ENCODE measurements at regions not wholly inside any gene's neighbourhood (a gene's known extent, or its start where the extent isn't known, plus 50 kb on each side); places are given as distances from the start of the nearest gene placed in this dataset.

DNA sequence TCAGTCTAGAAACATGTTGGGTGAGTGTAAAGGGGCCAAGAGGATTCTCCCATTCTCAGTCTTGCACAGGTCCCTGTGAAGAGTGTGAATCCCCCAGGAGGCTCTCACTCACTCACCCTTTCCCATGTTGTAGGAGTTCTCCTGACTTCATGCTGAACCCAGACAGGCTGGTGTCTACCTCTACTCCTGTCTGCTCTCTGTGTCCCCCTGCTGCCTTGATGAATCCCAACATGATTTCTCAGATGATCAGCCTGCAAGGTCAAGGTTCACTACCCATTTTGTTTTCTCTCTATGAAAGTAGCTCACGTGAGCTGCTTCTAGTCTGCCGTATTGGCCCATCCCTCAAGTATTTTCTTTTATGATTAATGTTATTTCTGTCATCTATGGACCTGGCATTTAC is 500.6 kb downstream of the ETS1 start:
- peak overlapping the region; percentile 75 for H3K27ac Mint-ChIP-seq (ENCODE audit: low read depth)

DNA sequence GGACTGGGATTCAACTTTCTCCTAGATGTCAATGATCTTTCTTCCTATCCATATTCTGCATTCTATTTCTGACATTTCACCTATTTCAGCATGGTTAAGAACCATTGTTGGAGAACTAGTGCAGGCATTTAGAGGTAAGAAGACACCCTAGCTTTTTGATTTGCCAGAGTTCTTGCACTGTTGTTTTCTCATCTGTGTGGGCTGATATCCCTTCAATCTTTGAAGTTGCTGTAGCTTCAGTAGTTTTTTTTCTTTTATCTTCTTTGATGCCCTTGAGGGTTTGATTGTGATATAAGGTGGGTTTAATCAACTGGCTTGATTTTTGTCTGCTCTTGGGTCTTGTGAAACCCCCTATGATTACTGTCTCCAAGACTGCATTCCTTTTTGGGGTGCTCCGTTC is 502.1 kb downstream of the ETS1 start:
- Mint-ChIP-seq H3K4me3 (peak overlapping the region; percentile 58), H3K27me3 (no peaks in the 10 kb centered on the region), H3K4me1 (peaks cover 67% of the 10 kb centered on the region), H3K9me3 (peaks cover 8% of the 10 kb centered on the region), H3K27ac (ENCODE audit: low read depth) (peak overlapping the region; percentile 69), H3K36me3 (ENCODE audit: insufficient read depth) (no peaks in the 10 kb centered on the region)
- DNase-seq (ENCODE audit: low spot score in 2 of 2) (no peak), ATAC-seq (replicated peaks; ENCODE audit: extremely low read depth, poor library complexity, severe bottlenecking) (peak; percentile 20)

More for the DNA sequence above, 500.6 kb downstream of the ETS1 start:
- DNase-seq (ENCODE audit: low spot score in 2 of 2) (no peak), ATAC-seq (replicated peaks; ENCODE audit: extremely low read depth, poor library complexity, severe bottlenecking) (no peak)
- Mint-ChIP-seq H3K4me1 (peaks cover 53% of the 10 kb centered on the region), H3K27me3 (no peaks in the 10 kb centered on the region), H3K36me3 (ENCODE audit: insufficient read depth) (no peaks in the 10 kb centered on the region), H3K4me3 (peak overlapping the region; percentile 33), H3K9me3 (peaks cover 13% of the 10 kb centered on the region)

DNA sequence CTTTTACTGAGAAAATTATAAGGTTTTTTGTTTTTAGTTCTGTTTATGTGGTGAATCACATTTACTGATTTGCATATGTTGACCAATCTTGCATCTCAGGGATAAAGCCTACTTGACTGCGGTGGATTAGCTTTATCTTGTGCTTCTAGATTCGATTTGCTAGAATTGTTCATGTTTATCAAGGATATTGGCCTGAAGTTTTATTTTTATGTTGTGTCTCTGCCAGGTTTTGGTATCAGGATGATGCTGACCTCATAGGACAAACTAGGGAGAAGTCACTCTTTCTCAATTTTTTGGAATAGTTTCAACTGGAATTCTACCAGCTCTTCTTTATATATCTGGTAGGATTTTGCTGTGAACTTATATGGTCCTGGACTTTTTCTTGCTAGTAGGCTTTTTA is 504.8 kb downstream of the ETS1 start:
- Mint-ChIP-seq H3K36me3 (ENCODE audit: insufficient read depth) (no peaks in the 10 kb centered on the region), H3K4me3 (no peak overlapping the region), H3K27ac (ENCODE audit: low read depth) (peak overlapping the region; percentile 69), H3K4me1 (peaks cover 91% of the 10 kb centered on the region), H3K9me3 (peaks cover 4% of the 10 kb centered on the region), H3K27me3 (no peaks in the 10 kb centered on the region)
- no peak for DNase-seq (ENCODE audit: low spot score in 2 of 2)
- no peak for ATAC-seq (replicated peaks; ENCODE audit: extremely low read depth, poor library complexity, severe bottlenecking)

DNA sequence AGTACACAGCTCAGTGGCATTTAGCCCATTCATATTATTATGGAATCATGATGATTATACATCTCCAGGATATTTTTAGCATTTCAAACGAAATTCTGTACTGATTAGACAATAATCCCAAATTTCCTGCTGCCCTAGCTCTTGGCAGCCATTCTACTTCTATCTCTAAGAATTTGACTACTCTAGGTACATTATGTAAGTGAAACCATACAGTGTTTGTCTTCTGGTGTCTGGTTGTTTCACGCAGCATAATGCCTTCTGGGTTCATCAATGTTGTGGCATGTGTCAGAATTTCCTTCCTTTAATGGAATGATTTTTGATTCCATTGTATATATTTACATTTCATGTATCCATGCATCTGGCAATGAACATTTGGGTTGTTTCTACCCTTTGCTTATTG is 517.7 kb downstream of the ETS1 start:
- no peak overlapping the region for H3K4me3 Mint-ChIP-seq
- H3K4me1 Mint-ChIP-seq = peaks cover 26% of the 10 kb centered on the region
- no peaks in the 10 kb centered on the region for H3K27me3 Mint-ChIP-seq
- no peak overlapping the region for H3K27ac Mint-ChIP-seq (ENCODE audit: low read depth)
- H3K9me3 Mint-ChIP-seq = no peaks in the 10 kb centered on the region
- DNase-seq (ENCODE audit: low spot score in 2 of 2) = no peak
- H3K36me3 Mint-ChIP-seq (ENCODE audit: insufficient read depth) = no peaks in the 10 kb centered on the region
- no peak for ATAC-seq (replicated peaks; ENCODE audit: extremely low read depth, poor library complexity, severe bottlenecking)

DNA sequence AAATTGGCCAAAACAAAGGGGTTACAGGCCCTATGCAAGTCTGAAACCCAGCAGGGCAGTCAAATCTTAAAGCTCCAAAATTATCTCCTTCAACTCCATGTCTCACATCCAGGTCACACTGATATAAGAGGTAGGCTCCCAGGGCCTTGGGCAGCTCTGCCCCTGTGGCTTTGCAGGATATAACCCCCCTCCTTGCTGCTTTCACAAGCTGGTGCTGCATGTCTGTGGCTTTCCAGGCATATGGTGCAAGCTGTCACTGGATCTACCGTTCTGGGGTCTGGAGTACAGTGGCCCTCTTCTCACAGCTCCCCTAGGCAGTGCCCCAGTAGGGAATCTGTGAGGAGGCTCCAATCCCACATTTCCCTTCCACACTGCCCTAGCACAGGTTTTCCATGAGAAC is 519.6 kb downstream of the ETS1 start:
- Mint-ChIP-seq H3K36me3 (ENCODE audit: insufficient read depth) (peaks cover 2% of the 10 kb centered on the region), H3K27ac (ENCODE audit: low read depth) (no peak overlapping the region), H3K4me3 (no peak overlapping the region), H3K4me1 (peaks cover 14% of the 10 kb centered on the region), H3K9me3 (no peaks in the 10 kb centered on the region), H3K27me3 (no peaks in the 10 kb centered on the region)
- DNase-seq (ENCODE audit: low spot score in 2 of 2) (no peak), ATAC-seq (replicated peaks; ENCODE audit: extremely low read depth, poor library complexity, severe bottlenecking) (no peak)

DNA sequence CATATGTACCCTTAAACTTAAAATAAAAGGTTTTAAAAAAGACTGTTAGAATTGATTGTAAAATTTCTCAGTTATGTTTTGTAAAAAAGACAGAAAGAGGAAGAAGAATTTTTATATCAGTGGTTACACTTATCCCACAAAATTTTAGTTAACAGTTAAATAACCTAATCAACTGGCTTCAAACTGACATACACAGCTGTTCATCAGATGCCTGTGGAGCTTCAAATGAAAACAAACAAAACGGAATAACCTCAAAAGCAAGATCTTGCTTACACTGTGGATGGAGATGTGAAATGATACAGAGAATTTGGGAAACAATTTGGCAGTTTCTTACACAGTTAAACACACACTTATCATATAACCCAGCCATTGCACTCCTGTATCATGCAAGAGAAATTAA is 521.0 kb downstream of the ETS1 start:
- H3K27me3 Mint-ChIP-seq = no peaks in the 10 kb centered on the region
- no peak overlapping the region for H3K27ac Mint-ChIP-seq (ENCODE audit: low read depth)
- no peaks in the 10 kb centered on the region for H3K9me3 Mint-ChIP-seq

DNA sequence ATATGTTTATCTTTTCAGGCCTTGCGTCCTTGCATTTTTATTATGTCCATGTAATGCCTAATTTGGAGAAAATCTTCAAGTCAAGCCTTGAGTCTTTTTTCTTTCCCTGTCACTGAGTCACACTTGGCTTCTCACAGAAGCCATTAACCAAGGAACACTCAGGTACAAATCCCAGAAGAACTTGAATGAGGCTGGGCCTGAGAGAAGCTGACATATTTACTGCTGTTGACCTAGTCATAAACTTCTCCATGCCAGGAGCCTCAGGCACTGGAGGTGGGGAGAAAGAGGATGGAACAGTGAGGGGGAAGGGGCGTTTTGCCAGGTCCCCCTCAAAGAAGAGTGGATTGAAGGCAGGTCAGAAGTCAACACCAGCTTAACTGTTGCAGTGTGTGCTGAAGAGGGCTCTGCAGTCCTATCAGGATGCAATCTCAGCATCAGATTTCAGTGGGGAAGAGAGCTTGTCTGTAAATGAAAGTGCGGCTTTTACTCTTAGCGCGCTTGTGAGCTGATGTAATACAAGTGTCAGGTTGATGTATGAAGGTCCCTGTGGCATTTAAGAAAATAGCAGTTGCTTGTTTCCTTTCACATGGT is 526.0 kb downstream of the ETS1 start:
- H3K27ac Mint-ChIP-seq (ENCODE audit: low read depth) = no peak overlapping the region
- H3K4me3 Mint-ChIP-seq = no peak overlapping the region
- H3K36me3 Mint-ChIP-seq (ENCODE audit: insufficient read depth) = peaks cover 2% of the 10 kb centered on the region
- no peaks in the 10 kb centered on the region for H3K4me1 Mint-ChIP-seq
- ATAC-seq (replicated peaks; ENCODE audit: extremely low read depth, poor library complexity, severe bottlenecking) = no peak
- DNase-seq (ENCODE audit: low spot score in 2 of 2) = no peak
- H3K27me3 Mint-ChIP-seq = no peaks in the 10 kb centered on the region
- H3K9me3 Mint-ChIP-seq = no peaks in the 10 kb centered on the region

More for the DNA sequence above, 521.0 kb downstream of the ETS1 start:
- Mint-ChIP-seq H3K4me1 (peaks cover under 1% of the 10 kb centered on the region), H3K36me3 (ENCODE audit: insufficient read depth) (peaks cover 2% of the 10 kb centered on the region), H3K4me3 (no peak overlapping the region)
- DNase-seq (ENCODE audit: low spot score in 2 of 2) = no peak
- ATAC-seq (replicated peaks; ENCODE audit: extremely low read depth, poor library complexity, severe bottlenecking) = no peak

DNA sequence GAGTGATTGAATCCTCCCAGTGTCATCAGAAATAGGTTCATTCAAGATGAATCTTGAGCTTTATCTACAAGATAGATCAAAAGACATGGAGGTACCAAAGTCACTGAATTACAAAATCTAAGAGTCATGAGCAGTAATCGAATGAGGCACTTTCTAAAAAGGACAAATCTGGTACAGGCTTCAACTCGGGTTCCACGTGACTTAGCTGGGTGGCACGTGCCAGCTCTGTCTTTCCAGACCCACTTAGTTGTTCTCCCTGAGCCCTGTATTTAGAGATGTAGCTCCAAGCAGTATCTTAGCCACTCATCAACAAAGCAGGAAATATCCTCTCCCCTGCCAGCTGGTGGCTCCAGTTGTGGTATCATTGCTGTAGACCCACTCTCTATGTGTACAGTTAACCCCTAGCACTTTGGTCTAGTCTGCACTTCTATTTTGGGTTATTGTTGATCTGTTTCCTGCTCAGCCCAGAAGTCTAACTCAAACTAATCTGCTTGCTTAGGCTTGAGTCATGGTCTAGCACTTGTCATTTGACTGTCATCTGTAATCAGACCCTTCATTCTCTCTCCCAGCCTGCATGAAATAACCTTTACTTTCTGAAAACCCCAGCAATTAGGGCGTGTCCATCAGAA is 528.7 kb downstream of the ETS1 start:
- no peaks in the 10 kb centered on the region for H3K27me3 Mint-ChIP-seq
- DNase-seq (ENCODE audit: low spot score in 2 of 2) (no peak), ATAC-seq (replicated peaks; ENCODE audit: extremely low read depth, poor library complexity, severe bottlenecking) (peak; percentile 75)
- H3K4me3 Mint-ChIP-seq = no peak overlapping the region
- peak overlapping the region; percentile 27 for H3K27ac Mint-ChIP-seq (ENCODE audit: low read depth)
- no peaks in the 10 kb centered on the region for H3K9me3 Mint-ChIP-seq
- peaks cover 8% of the 10 kb centered on the region for H3K4me1 Mint-ChIP-seq
- H3K36me3 Mint-ChIP-seq (ENCODE audit: insufficient read depth) = peaks cover 4% of the 10 kb centered on the region

DNA sequence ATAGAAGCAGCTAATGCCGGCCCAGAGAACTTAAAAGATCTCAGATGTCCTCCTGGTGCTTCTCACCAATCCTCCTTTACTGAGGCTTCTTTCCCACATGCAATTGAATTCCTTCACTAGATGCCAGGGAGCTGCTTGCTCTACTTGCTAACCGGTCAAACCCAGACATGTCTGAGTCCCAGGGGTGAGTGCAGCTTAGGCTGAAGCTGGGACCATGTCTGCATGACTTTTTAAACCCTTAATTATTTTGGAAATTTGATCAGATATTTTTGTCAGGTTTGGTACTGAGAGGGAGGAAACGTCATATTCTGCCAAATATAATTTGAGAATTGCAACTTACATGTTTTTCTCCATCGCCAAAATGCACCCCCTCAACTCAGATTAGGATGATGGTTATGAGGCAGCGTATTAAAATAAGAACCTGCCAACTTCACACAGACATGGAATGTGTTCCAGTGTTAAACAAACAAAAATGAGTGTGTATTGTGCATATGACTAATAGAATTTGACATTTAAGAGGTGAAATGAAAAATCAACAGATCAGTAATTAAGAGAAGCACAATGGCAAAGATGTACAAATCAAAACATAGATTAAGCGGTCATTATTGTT is 529.5 kb downstream of the ETS1 start:
- no peaks in the 10 kb centered on the region for H3K9me3 Mint-ChIP-seq
- DNase-seq (ENCODE audit: low spot score in 2 of 2) = no peak
- H3K36me3 Mint-ChIP-seq (ENCODE audit: insufficient read depth) = peaks cover 3% of the 10 kb centered on the region
- H3K27me3 Mint-ChIP-seq = no peaks in the 10 kb centered on the region
- no peak overlapping the region for H3K4me3 Mint-ChIP-seq
- no peak for ATAC-seq (replicated peaks; ENCODE audit: extremely low read depth, poor library complexity, severe bottlenecking)
- peaks cover 16% of the 10 kb centered on the region for H3K4me1 Mint-ChIP-seq
- H3K27ac Mint-ChIP-seq (ENCODE audit: low read depth) = peak overlapping the region; percentile 27

DNA sequence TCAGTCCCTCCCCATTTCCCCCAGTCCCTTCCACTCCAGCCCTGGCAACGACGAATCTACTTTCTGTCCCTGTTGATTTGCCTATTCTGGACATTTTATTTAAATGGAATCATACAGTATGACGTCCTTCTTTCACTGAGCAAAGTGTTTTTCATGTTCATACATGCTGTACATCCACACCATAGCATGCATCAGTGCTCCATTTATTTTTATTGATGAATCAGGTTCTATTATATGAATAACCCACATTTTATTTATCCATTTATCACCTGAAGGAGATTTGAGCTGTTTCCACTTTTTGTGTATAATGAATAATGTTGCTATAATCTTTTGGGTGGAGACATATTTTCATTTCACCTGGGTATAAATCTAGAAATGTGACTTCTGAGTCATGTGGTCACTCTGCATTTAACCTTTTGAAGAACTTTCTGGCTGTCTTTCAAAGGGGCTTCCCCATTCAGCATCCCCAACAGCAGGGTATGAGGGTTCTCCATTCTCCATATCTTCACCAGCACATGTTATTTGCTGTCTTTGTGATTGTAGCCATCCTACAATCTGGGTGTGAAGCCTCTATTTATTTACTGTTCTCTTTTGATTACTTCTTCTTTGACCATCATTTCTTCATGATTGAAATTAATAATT is 531.7 kb downstream of the ETS1 start:
- H3K9me3 Mint-ChIP-seq = no peaks in the 10 kb centered on the region
- H3K27me3 Mint-ChIP-seq = no peaks in the 10 kb centered on the region
- ATAC-seq (replicated peaks; ENCODE audit: extremely low read depth, poor library complexity, severe bottlenecking) (no peak), DNase-seq (ENCODE audit: low spot score in 2 of 2) (no peak)
- peaks cover 33% of the 10 kb centered on the region for H3K4me1 Mint-ChIP-seq
- peaks cover 8% of the 10 kb centered on the region for H3K36me3 Mint-ChIP-seq (ENCODE audit: insufficient read depth)
- peak overlapping the region; percentile 19 for H3K4me3 Mint-ChIP-seq
- H3K27ac Mint-ChIP-seq (ENCODE audit: low read depth) = peak overlapping the region; percentile 86

DNA sequence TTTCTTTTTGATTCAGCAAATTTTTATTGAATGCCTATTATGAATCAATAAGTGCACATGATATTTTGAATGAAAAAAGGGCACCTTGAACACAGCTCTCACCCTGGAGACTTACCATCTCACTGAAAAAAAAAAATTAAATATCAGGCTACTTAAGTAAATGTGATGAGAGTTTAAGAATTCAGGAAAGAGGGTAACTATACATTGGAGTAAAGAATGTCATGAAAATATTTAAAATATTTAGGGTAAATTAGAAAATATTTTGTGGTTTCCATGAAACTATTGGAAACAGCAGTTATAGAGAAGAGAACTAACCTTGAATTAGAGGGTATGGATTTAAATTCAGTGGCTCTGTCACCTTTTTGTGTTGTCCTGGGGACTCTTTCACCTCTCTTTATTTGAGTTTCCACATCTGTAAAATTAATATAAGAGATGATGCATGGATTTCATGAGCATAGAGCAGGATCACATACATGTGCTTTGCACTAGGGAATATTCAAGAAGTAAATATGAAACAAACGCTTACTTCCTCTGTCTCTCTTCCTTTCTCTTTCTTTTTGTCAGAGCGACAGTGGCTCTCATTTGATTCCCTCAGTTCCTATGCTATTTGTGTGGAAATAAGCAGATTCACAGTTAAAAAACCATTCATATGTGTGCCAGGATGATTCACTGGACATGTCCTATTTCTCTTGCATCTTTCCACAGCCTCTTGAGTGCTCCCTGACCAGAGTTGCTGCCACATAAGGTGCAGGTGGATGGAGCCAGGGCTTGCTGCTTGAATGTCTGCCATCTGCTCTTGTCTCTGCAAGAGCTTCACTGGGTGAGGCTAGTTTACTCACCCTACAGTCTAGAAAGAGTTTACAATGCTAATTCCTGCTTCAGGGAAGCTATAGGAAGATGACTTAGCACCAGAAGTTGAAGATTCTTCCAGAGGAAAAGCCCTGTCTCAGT is 533.1 kb downstream of the ETS1 start:
- peak; percentile 41 for ATAC-seq (replicated peaks; ENCODE audit: extremely low read depth, poor library complexity, severe bottlenecking)

More for the DNA sequence above, 533.1 kb downstream of the ETS1 start:
- no peaks in the 10 kb centered on the region for H3K9me3 Mint-ChIP-seq
- peaks cover 8% of the 10 kb centered on the region for H3K36me3 Mint-ChIP-seq (ENCODE audit: insufficient read depth)
- peak overlapping the region; percentile 61 for H3K4me3 Mint-ChIP-seq
- peaks cover 47% of the 10 kb centered on the region for H3K4me1 Mint-ChIP-seq
- no peaks in the 10 kb centered on the region for H3K27me3 Mint-ChIP-seq
- peak overlapping the region; percentile 86 for H3K27ac Mint-ChIP-seq (ENCODE audit: low read depth)
- DNase-seq (ENCODE audit: low spot score in 2 of 2) = no peak
